ENCODE measurements at regions not wholly inside any gene's neighbourhood (a gene's known extent, or its start where the extent isn't known, plus 50 kb on each side); places are given as distances from the start of the nearest gene placed in this dataset.

DNA sequence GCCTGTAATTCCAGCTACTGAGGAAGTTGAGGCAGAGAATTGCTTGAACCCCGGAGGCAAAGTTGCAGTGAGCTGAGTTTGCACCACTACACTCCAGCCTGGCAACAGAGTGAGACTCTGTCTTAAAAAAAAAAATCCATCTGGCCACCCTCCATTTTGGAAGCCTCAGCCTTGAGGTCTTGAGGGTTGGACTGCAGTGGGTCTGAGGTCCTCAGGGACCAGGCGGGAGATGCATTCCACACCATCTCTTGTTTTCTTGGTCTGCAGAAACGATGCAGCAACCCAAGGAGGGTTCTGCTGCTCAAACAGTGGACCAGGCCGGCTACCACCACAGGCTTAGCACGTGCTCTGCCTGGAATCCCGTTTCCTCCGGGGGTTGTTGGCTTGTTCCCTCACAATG, 299.3 kb downstream of the FGF9 start:
- TF ChIP-seq POLR2AphosphoS5 (IDR thresholded peaks at IDR 0.05; ENCODE audit: low read depth, low read length) (no peak), SIN3A (IDR thresholded peaks at IDR 0.05; ENCODE audit: borderline replicate concordance, insufficient read depth, low read length) (no peak), TAF1 (IDR thresholded peaks at IDR 0.05; ENCODE audit: borderline replicate concordance, insufficient read depth, low read length) (no peak)
- TF ChIP-seq, protein P1, sequence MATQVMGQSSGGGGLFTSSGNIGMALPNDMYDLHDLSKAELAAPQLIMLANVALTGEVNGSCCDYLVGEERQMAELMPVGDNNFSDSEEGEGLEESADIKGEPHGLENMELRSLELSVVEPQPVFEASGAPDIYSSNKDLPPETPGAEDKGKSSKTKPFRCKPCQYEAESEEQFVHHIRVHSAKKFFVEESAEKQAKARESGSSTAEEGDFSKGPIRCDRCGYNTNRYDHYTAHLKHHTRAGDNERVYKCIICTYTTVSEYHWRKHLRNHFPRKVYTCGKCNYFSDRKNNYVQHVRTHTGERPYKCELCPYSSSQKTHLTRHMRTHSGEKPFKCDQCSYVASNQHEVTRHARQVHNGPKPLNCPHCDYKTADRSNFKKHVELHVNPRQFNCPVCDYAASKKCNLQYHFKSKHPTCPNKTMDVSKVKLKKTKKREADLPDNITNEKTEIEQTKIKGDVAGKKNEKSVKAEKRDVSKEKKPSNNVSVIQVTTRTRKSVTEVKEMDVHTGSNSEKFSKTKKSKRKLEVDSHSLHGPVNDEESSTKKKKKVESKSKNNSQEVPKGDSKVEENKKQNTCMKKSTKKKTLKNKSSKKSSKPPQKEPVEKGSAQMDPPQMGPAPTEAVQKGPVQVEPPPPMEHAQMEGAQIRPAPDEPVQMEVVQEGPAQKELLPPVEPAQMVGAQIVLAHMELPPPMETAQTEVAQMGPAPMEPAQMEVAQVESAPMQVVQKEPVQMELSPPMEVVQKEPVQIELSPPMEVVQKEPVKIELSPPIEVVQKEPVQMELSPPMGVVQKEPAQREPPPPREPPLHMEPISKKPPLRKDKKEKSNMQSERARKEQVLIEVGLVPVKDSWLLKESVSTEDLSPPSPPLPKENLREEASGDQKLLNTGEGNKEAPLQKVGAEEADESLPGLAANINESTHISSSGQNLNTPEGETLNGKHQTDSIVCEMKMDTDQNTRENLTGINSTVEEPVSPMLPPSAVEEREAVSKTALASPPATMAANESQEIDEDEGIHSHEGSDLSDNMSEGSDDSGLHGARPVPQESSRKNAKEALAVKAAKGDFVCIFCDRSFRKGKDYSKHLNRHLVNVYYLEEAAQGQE (IDR thresholded peaks at IDR 0.05; ENCODE audit: insufficient read depth in 1 of 2, low read depth in 2 of 2, low read length in 2 of 2) = no peak
